KBM-7 (cell line): ENCODE measurements at regions not wholly inside any gene's neighbourhood (a gene's known extent, or its start where the extent isn't known, plus 50 kb on each side); places are given as distances from the start of the nearest gene placed in this dataset.
"Not testable (repeated sequence)": the region's sequence is repeated elsewhere in the genome, so short reads cannot be mapped to it uniquely, and the experiment has no call there.

Experiments used
- DNase-seq: peaks from one replicate; pipeline ENCODE4 v3.0.0-alpha.2; 2015
- in situ Hi-C: fragments of 300-500 bp; cut with MboI; formaldehyde crosslinking; loops from 2 replicates; pipeline ENCODE4 v1.14.3; 2020; ENCODE audit warnings: low sequenced_read_pairs, low pct_unique_long_range_greater_than_20kb, mixed read lengths

- DNase-seq, result no peak
- in situ Hi-C loops, result no loop called here
Observed at GRCh38 chr7:24390376-24391157, 106.6 kb downstream of the NPY start.

GRCh38 chr7:24392774-24393173 is 108.8 kb downstream of the NPY start:
- DNase-seq, result no peak
- in situ Hi-C loops, result no loop called here

GRCh38 chr7:24395512-24395911 is 111.5 kb downstream of the NPY start:
- in situ Hi-C loops, result no loop called here
- DNase-seq, result no peak

- in situ Hi-C loops, DNase-seq: not testable (repeated sequence)
Observed at GRCh38 chr7:24396387-24396786, 112.4 kb downstream of the NPY start.

GRCh38 chr7:24401628-24402593 is 117.9 kb downstream of the NPY start:
- peak; percentile 16 for DNase-seq
- in situ Hi-C loops, result no loop called here

GRCh38 chr7:24402655-24403054 is 118.7 kb downstream of the NPY start:
- in situ Hi-C loops, result no loop called here
- DNase-seq, result no peak

- in situ Hi-C loops, result no loop called here
- no peak for DNase-seq
Observed at GRCh38 chr7:24403557-24403956, 119.6 kb downstream of the NPY start.

- no peak for DNase-seq
- in situ Hi-C loops, result no loop called here
Observed at GRCh38 chr7:24404315-24404714, 120.3 kb downstream of the NPY start.

GRCh38 chr7:24405002-24405401 is 121.0 kb downstream of the NPY start:
- DNase-seq, result no peak
- in situ Hi-C loops, result no loop called here

- no peak for DNase-seq
- in situ Hi-C loops, result no loop called here
Observed at GRCh38 chr7:24406053-24406788, 122.2 kb downstream of the NPY start.

- DNase-seq, result no peak
- in situ Hi-C loops, result no loop called here
Observed at GRCh38 chr7:24406789-24407299, 122.9 kb downstream of the NPY start.

GRCh38 chr7:24407965-24408364 is 124.0 kb downstream of the NPY start:
- in situ Hi-C loops, result no loop called here

GRCh38 chr7:24408798-24409430 is 124.9 kb downstream of the NPY start:
- no peak for DNase-seq
- in situ Hi-C loops, result no loop called here

More at GRCh38 chr7:24407965-24408364, 124.0 kb downstream of the NPY start:
- DNase-seq, result no peak

- in situ Hi-C loops, result no loop called here
- DNase-seq, result no peak
Observed at GRCh38 chr7:24409431-24410024, 125.5 kb downstream of the NPY start.

GRCh38 chr7:24411226-24411625 is 127.2 kb downstream of the NPY start:
- in situ Hi-C loops, result no loop called here
- no peak for DNase-seq

GRCh38 chr7:24417526-24418120 is 133.6 kb downstream of the NPY start:
- in situ Hi-C loops, result no loop called here
- DNase-seq, result no peak

GRCh38 chr7:24419077-24419476 is 135.1 kb downstream of the NPY start:
- no peak for DNase-seq
- in situ Hi-C loops, result no loop called here

- no peak for DNase-seq
- in situ Hi-C loops, result no loop called here
Observed at GRCh38 chr7:24419511-24419910, 135.5 kb downstream of the NPY start.
